HCT116 (cell line): ENCODE measurements at regions not wholly inside any gene's neighbourhood (a gene's known extent, or its start where the extent isn't known, plus 50 kb on each side); places are given as distances from the start of the nearest gene placed in this dataset.

ENCODE experiments used
- ATAC-seq: fragments of 200-7000 bp; cut with Tn5 transposase; 2 replicates; pipeline ENCODE4 v1.9.1; 2020; ENCODE audit warnings: mild to moderate bottlenecking, moderate library complexity
- BruUV-seq: library from RNA; stranded (reverse); fragments of 400-500 nt; replicated peaks from 2 replicates; lab custom pipeline; 2021; lab: Mats Ljungman, UMichigan
- CTCF ChIA-PET: fragments of 300-600 bp; sonication (Branson Sonifier 250); formaldehyde crosslinking; loops from one replicate; lab custom pipeline; 2021; ENCODE audit warnings: antibody characterized with exemption; lab: Charles Lee
- POLR2A ChIA-PET: fragments of 300-600, 350-600 bp; sonication (Branson Sonifier 250); formaldehyde crosslinking; loops from one replicate; lab custom pipeline; 2021; ENCODE audit warnings: antibody characterized with exemption; lab: Charles Lee
- RAD21 ChIA-PET, 2 experiments: fragments of 300-600 bp; sonication (Branson Sonifier 250); formaldehyde crosslinking; loops; one replicate each; lab custom pipeline; 2023; ENCODE audit warnings: low total read pairs in 2 of 2; ENCODE audit not compliant: uncharacterized antibody in 2 of 2, unreplicated experiment in 2 of 2, low non-redundant PET in 1 of 2; lab: Charles Lee
- DNase-seq: peaks from one replicate; pipeline ENCODE4 v3.0.0-alpha.2; 2010; ENCODE audit warnings: low read depth, low spot score
- H2AFZ ChIP-seq: fragments of 200-600 bp; shearing (Covaris generic), sonication (generic); 2 replicates; pipeline ENCODE4 v1.6.1; 2017; ENCODE audit warnings: low read depth, mixed run types, mixed read lengths, antibody characterized with exemption, low read length; ENCODE audit not compliant: poor library complexity, severe bottlenecking
- H3K27ac ChIP-seq: 2 replicates; pipeline ENCODE4 v1.5.1; 2012; ENCODE audit warnings: low read depth, low read length
- H3K27me3 ChIP-seq: fragments of 200-600 bp; sonication (generic); 2 replicates; pipeline ENCODE4 v1.6.1; 2016; ENCODE audit warnings: mixed run types, low read length, mixed read lengths; ENCODE audit not compliant: insufficient read depth
- H3K36me3 ChIP-seq, 2 experiments: fragments of 200-500 bp in 1 of 2; fragments of 200-600 bp in 1 of 2; sonication (Bioruptor generic) in 1 of 2; sonication (generic) in 1 of 2; 2 replicates each; pipeline versions ENCODE4 v1.5.1 to v1.6.1; 2014 to 2016; ENCODE audit warnings: low read length in 2 of 2, inconsistent platforms in 1 of 2, mixed read lengths in 1 of 2, mixed run types in 1 of 2; ENCODE audit not compliant: insufficient read depth in 2 of 2, control insufficient read depth in 1 of 2
- H3K4me1 ChIP-seq, 2 experiments: fragments of 200-600 bp in 1 of 2; sonication (generic) in 1 of 2; 2 replicates each; pipeline versions ENCODE4 v1.5.1 to v1.6.1; 2012 to 2017; ENCODE audit warnings: low read length in 2 of 2, inconsistent platforms in 1 of 2, mild to moderate bottlenecking in 1 of 2, mixed read lengths in 1 of 2, mixed run types in 1 of 2, moderate library complexity in 1 of 2; ENCODE audit not compliant: insufficient read depth in 2 of 2, control insufficient read depth in 1 of 2
- H3K4me2 ChIP-seq: fragments of 200-600 bp; sonication (generic); 2 replicates; pipeline ENCODE4 v1.6.1; 2017; ENCODE audit warnings: mixed run types, low read length, mixed read lengths
- H3K4me3 ChIP-seq, 2 experiments: fragments of 200-600 bp in 1 of 2; sonication (generic) in 1 of 2; replicated peaks in 1 of 2; 2 replicates each; pipeline ENCODE4 v1.5.1; 2011 to 2016; ENCODE audit warnings: low read length in 2 of 2, control low read depth in 1 of 2, low read depth in 1 of 2, mild to moderate bottlenecking in 1 of 2, mixed read lengths in 1 of 2, mixed run types in 1 of 2
- H3K79me2 ChIP-seq: fragments of 200-600 bp; sonication (generic); 2 replicates; pipeline ENCODE4 v1.6.1; 2017; ENCODE audit warnings: mild to moderate bottlenecking, mixed run types, low read length, moderate library complexity, mixed read lengths; ENCODE audit not compliant: insufficient read depth
- H3K9ac ChIP-seq: fragments of 200-600 bp; sonication (generic); 2 replicates; pipeline ENCODE4 v1.6.1; 2016; ENCODE audit warnings: low read length, mixed read lengths
- H3K9me2 ChIP-seq: fragments of 200-600 bp; sonication (generic), shearing (Covaris generic); 2 replicates; pipeline ENCODE4 v1.6.1; 2017; ENCODE audit warnings: mixed run types, mild to moderate bottlenecking, moderate library complexity; ENCODE audit not compliant: insufficient read depth
- H3K9me3 ChIP-seq, 2 experiments: fragments of 200-500 bp in 1 of 2; fragments of 200-600 bp in 1 of 2; sonication (Bioruptor generic) in 1 of 2; sonication (generic) in 1 of 2; 2 replicates each; pipeline ENCODE4 v1.6.1; 2014 to 2017; ENCODE audit warnings: low read length in 2 of 2, mixed read lengths in 2 of 2, inconsistent platforms in 1 of 2, low read depth in 1 of 2, mild to moderate bottlenecking in 1 of 2, mixed run types in 1 of 2, moderate library complexity in 1 of 2; ENCODE audit not compliant: control insufficient read depth in 1 of 2, insufficient read depth in 1 of 2
- H4K20me1 ChIP-seq: fragments of 200-600 bp; sonication (generic), shearing (Covaris generic); 2 replicates; pipeline ENCODE4 v1.6.1; 2017; ENCODE audit warnings: mixed run types, mild to moderate bottlenecking, moderate library complexity; ENCODE audit not compliant: insufficient read depth
- EZH2 ChIP-seq: fragments of 200-600 bp; sonication (generic); IDR thresholded peaks from 2 replicates; pipeline ENCODE4 v1.6.1; 2017; ENCODE audit warnings: antibody characterized with exemption, mixed run types
- FOSL1 ChIP-seq: IDR thresholded peaks from 2 replicates; pipeline ENCODE4 v1.6.1; 2012; ENCODE audit warnings: low read depth
- POLR2A ChIP-seq: IDR thresholded peaks from 2 replicates; pipeline ENCODE4 v1.7.0; 2011; ENCODE audit warnings: borderline replicate concordance; ENCODE audit not compliant: insufficient read depth, insufficient read length; ENCODE audit errors: extremely low read depth
- SIN3A ChIP-seq: IDR thresholded peaks from 2 replicates; pipeline ENCODE4 v1.6.1; 2012; ENCODE audit warnings: low read depth
- SRF ChIP-seq: IDR thresholded peaks from 2 replicates; pipeline ENCODE4 v1.6.1; 2012; ENCODE audit warnings: low read depth
- TCF7L2 ChIP-seq: IDR thresholded peaks from 2 replicates; pipeline ENCODE4 v1.7.0; 2011; ENCODE audit warnings: borderline replicate concordance, inconsistent platforms; ENCODE audit not compliant: insufficient read depth, insufficient read length; ENCODE audit errors: extremely low read depth
- YY1 ChIP-seq: IDR thresholded peaks from 2 replicates; pipeline ENCODE4 v1.6.1; 2011; ENCODE audit warnings: low read length, low read depth, moderate library complexity, mild to moderate bottlenecking; ENCODE audit not compliant: insufficient replicate concordance; ENCODE audit errors: extremely low read depth
- ZFX ChIP-seq: fragments of 450-650 bp; IDR thresholded peaks from 2 replicates; pipeline ENCODE4 v1.6.1; 2017
- ZNF274 ChIP-seq: fragments of 200-500 bp; sonication (Bioruptor generic); IDR thresholded peaks from 2 replicates; pipeline ENCODE4 v1.6.1; 2014; ENCODE audit warnings: mild to moderate bottlenecking, low read depth, low read length, inconsistent platforms
- intact Hi-C: fragments of 100-400 bp; cut with micrococcal nuclease; formaldehyde crosslinking; loops from 2 replicates; pipeline ENCODE4 v1.10.0; 2022
- TF ChIP-seq, protein P1 (sequence below): IDR thresholded peaks from 2 replicates; pipeline ENCODE4 v1.6.1; 2011; ENCODE audit warnings: mild to moderate bottlenecking, low read length, moderate library complexity; ENCODE audit not compliant: insufficient replicate concordance; ENCODE audit errors: extremely low read depth
- TF ChIP-seq, protein P2 (sequence below), 3 experiments: fragments of 200-600 bp in 1 of 3; sonication (generic) in 1 of 3; IDR thresholded peaks in 2 of 3; conservative IDR thresholded peaks in 1 of 3; 2 replicates each; pipeline ENCODE4 v1.5.1; 2012 to 2017; ENCODE audit warnings: low read depth in 2 of 3, low read length in 2 of 3, antibody characterized with exemption in 1 of 3, borderline replicate concordance in 1 of 3, control low read depth in 1 of 3, mild to moderate bottlenecking in 1 of 3, mixed read lengths in 1 of 3, mixed run types in 1 of 3, moderate library complexity in 1 of 3; ENCODE audit not compliant: insufficient read depth in 1 of 3
- TF ChIP-seq, protein P3 (sequence below): IDR thresholded peaks from 2 replicates; pipeline ENCODE4 v1.6.1; 2012

DNA sequence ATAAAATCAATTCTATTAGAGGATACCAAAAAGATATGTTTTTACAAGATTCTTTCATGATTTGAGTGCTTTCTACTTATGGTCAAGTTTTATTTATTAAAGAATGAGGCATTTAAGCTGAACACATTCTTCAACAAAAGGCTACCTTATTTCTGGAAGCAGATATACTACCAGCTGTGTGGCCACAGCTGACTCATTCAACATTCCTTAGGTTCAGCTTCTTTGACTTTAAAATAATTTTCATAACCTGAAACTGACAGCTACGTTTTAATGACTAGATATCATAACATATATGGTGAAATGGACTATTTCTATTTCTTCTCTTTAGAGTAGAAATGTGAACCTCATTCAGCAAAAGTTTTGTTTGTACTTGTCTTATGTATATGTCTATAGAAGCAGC, 414.2 kb upstream of the SEMA3C start:
- ChIA-PET POLR2A (no interaction called here), CTCF (no interaction called here), RAD21 (no interaction called here)
- no peak overlapping the region for H2AFZ ChIP-seq
- H3K4me2 ChIP-seq, result no peak overlapping the region
- H3K9ac ChIP-seq, result no peak overlapping the region
- H3K9me2 ChIP-seq, result no peaks in the 10 kb centered on the region
- H4K20me1 ChIP-seq, result no peaks in the 10 kb centered on the region
- no TSS peak for BruUV-seq
- intact Hi-C loops, result no loop called here
- no peaks in the 10 kb centered on the region for H3K27me3 ChIP-seq
- ATAC-seq (no peak), DNase-seq (no peak)
- no peaks in the 10 kb centered on the region for H3K4me1 ChIP-seq
- H3K79me2 ChIP-seq, result no peaks in the 10 kb centered on the region
- TF ChIP-seq SIN3A (no peak), FOSL1 (no peak), EZH2 (no peak), TCF7L2 (no peak), POLR2A (no peak), ZNF274 (no peak), YY1 (no peak), SRF (no peak), ZFX (no peak)
- TF ChIP-seq, protein P1, sequence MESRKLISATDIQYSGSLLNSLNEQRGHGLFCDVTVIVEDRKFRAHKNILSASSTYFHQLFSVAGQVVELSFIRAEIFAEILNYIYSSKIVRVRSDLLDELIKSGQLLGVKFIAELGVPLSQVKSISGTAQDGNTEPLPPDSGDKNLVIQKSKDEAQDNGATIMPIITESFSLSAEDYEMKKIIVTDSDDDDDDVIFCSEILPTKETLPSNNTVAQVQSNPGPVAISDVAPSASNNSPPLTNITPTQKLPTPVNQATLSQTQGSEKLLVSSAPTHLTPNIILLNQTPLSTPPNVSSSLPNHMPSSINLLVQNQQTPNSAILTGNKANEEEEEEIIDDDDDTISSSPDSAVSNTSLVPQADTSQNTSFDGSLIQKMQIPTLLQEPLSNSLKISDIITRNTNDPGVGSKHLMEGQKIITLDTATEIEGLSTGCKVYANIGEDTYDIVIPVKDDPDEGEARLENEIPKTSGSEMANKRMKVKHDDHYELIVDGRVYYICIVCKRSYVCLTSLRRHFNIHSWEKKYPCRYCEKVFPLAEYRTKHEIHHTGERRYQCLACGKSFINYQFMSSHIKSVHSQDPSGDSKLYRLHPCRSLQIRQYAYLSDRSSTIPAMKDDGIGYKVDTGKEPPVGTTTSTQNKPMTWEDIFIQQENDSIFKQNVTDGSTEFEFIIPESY, result no peak
- TF ChIP-seq, protein P2, sequence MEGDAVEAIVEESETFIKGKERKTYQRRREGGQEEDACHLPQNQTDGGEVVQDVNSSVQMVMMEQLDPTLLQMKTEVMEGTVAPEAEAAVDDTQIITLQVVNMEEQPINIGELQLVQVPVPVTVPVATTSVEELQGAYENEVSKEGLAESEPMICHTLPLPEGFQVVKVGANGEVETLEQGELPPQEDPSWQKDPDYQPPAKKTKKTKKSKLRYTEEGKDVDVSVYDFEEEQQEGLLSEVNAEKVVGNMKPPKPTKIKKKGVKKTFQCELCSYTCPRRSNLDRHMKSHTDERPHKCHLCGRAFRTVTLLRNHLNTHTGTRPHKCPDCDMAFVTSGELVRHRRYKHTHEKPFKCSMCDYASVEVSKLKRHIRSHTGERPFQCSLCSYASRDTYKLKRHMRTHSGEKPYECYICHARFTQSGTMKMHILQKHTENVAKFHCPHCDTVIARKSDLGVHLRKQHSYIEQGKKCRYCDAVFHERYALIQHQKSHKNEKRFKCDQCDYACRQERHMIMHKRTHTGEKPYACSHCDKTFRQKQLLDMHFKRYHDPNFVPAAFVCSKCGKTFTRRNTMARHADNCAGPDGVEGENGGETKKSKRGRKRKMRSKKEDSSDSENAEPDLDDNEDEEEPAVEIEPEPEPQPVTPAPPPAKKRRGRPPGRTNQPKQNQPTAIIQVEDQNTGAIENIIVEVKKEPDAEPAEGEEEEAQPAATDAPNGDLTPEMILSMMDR (IDR thresholded peaks at IDR 0.05 in 2 of 3, conservative IDR thresholded peaks at IDR 0.05 in 1 of 3; ENCODE audit: borderline replicate concordance in 1 of 3, insufficient read depth in 1 of 3, low read depth in 2 of 3, low read length in 2 of 3), result no peak
- TF ChIP-seq, protein P3, sequence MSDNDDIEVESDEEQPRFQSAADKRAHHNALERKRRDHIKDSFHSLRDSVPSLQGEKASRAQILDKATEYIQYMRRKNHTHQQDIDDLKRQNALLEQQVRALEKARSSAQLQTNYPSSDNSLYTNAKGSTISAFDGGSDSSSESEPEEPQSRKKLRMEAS, result no peak
- no peaks in the 10 kb centered on the region for H3K36me3 ChIP-seq
- H3K4me3 ChIP-seq, result no peak overlapping the region
- no peaks in the 10 kb centered on the region for H3K9me3 ChIP-seq
- H3K27ac ChIP-seq, result no peak overlapping the region
